ENCODE measurements at regions not wholly inside any gene's neighbourhood (a gene's known extent, or its start where the extent isn't known, plus 50 kb on each side); places are given as distances from the start of the nearest gene placed in this dataset.
"Not testable (repeated sequence)": the region's sequence is repeated elsewhere in the genome, so short reads cannot be mapped to it uniquely, and the experiment has no call there.

GRCh38 chr3:56926243-56926946, 124.6 kb upstream of the ARHGEF3 start:
- 60 to 70% (median 67%) methylated on average over 3 of the region's 3 CpGs for WGBS, 3 donors
- H3K9me3 ChIP-seq, result no peaks in the 10 kb centered on the region
- no peak overlapping the region for H3K27ac ChIP-seq
- H3K4me1 ChIP-seq (ENCODE audit: insufficient read depth), result peaks cover 8% of the 10 kb centered on the region
- intact Hi-C loops (cut with DNase I), result loop anchor here in 1 of 4 donors (10.0 kb wide), 1 partner anchor 58 kb away; no protein-coding TSS in a partner anchor
- no peak for TF ChIP-seq POLR2A (IDR thresholded peaks at IDR 0.05)
- TF ChIP-seq EP300 (IDR thresholded peaks at IDR 0.05), result no peak
- no peak for TF ChIP-seq CTCF (IDR thresholded peaks at IDR 0.05)
- no peak overlapping the region for H3K4me3 ChIP-seq
- DNase-seq, result no peak
- H3K36me3 ChIP-seq, result no peaks in the 10 kb centered on the region
- no peaks in the 10 kb centered on the region for H3K27me3 ChIP-seq

- not testable (repeated sequence) for H3K9me3 ChIP-seq; H3K36me3 ChIP-seq; H3K27me3 ChIP-seq; H3K4me3 ChIP-seq; H3K4me1 ChIP-seq (ENCODE audit: insufficient read depth); DNase-seq
- intact Hi-C loops (cut with DNase I), result loop anchor here in 1 of 4 donors (10.0 kb wide), 1 partner anchor 60 kb away; no protein-coding TSS in a partner anchor
- H3K27ac ChIP-seq, result peak overlapping the region in 1 of 2 donors; percentile 1
- 85 to 95% (median 89%) methylated on average over 1 of the region's 1 CpG for WGBS, 3 donors
Observed at GRCh38 chr3:56924700-56925099, 123.0 kb upstream of the ARHGEF3 start.

DNA sequence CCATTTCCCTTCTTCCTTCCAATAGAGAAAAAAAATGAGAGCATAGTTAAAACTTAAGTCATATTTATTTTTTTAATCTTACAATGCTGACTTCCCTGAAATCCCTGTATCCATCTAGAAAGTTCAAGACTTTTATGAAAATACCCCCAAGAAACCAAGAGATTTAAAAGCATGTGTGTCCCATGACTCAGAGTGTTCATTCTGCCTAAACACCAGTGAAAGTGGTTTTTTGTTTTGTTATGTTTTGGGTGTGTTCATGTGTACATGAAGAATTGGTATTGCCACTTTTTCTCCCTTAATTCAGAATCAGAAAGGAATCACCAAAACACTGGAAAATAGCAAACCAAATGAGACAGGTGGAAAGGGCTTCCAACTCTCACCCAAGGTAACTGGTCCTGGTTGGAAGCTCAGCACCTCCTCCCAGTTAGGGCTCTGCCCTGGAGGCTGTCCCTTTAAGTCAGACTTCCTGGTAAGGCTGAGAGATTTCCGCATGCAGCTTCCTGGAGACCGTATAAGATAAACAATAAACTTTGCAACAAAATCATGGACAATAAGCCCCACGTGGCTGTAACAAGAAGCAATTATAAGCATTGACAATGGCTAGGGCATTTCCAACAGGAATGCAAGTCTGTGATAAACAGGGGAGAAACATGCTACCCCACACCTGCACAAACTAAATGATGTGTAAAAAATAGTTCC, 121.9 kb upstream of the ARHGEF3 start:
- Histone ChIP-seq H3K4me1 (ENCODE audit: insufficient read depth) (peaks cover 6% of the 10 kb centered on the region), H3K4me3 (no peak overlapping the region), H3K27ac (peak overlapping the region in 1 of 2 donors; percentile 43), H3K9me3 (no peaks in the 10 kb centered on the region), H3K27me3 (no peaks in the 10 kb centered on the region), H3K36me3 (no peaks in the 10 kb centered on the region)
- DNase-seq, result peak in 1 of 5 donors; percentile 40
- no peak for TF ChIP-seq EP300 (IDR thresholded peaks at IDR 0.05)
- peak; percentile 11 for TF ChIP-seq POLR2A (IDR thresholded peaks at IDR 0.05)
- TF ChIP-seq CTCF (IDR thresholded peaks at IDR 0.05), result no peak
- 2 to 11% (median 5%) methylated on average over 3 of the region's 3 CpGs for WGBS, 3 donors
- intact Hi-C loops (cut with DNase I), result loop anchor here in 1 of 4 donors (10.0 kb wide), 1 partner anchor 61 kb away; no protein-coding TSS in a partner anchor

GRCh38 chr3:56921573-56922453, 120.1 kb upstream of the ARHGEF3 start:
- H3K4me1 ChIP-seq (ENCODE audit: insufficient read depth), result peaks cover 3% of the 10 kb centered on the region
- no peaks in the 10 kb centered on the region for H3K9me3 ChIP-seq
- H3K27me3 ChIP-seq, result no peaks in the 10 kb centered on the region
- intact Hi-C loops (cut with DNase I), result loop anchor here in 1 of 4 donors (10.0 kb wide), 1 partner anchor 63 kb away; no protein-coding TSS in a partner anchor
- peak overlapping the region in 1 of 2 donors; percentile 43 for H3K27ac ChIP-seq
- TF ChIP-seq POLR2A (IDR thresholded peaks at IDR 0.05) (no peak), EP300 (IDR thresholded peaks at IDR 0.05) (no peak)
- 8 to 11% (median 9%) methylated on average over 7 of the region's 7 CpGs for WGBS, 3 donors
- H3K36me3 ChIP-seq, result no peaks in the 10 kb centered on the region
- H3K4me3 ChIP-seq, result peak overlapping the region; percentile 24
- peak in 3 of 5 donors; percentile 41 to 52 (median 47) for DNase-seq

DNA sequence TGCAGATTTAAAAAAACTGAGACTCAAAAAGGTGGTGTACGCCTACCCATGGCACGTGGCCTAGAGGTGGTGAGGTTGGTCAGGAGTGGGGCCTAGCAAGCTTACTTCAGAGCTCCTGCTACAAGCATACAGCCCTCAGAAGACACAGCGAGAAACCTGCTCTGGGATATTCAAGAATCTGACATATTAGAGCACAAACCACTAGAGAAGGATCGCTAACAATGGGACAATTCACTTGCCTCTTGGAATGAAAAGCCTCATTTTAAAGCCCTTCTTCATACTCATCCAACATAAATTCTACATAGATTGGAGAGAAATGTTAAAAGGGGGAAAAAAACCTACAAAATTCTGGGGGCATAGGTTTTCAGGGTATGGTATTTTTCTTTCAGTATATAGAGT, 118.0 kb upstream of the ARHGEF3 start:
- Histone ChIP-seq H3K4me1 (ENCODE audit: insufficient read depth) (peaks cover 2% of the 10 kb centered on the region), H3K9me3 (no peaks in the 10 kb centered on the region), H3K27ac (no peak overlapping the region), H3K4me3 (no peak overlapping the region), H3K36me3 (no peaks in the 10 kb centered on the region), H3K27me3 (no peaks in the 10 kb centered on the region)
- intact Hi-C loops (cut with DNase I), result loop anchor here in 2 of 4 donors (10.0 kb wide), 2 partner anchors 65 kb away; no protein-coding TSS in a partner anchor
- no peak for TF ChIP-seq POLR2A (IDR thresholded peaks at IDR 0.05)
- DNase-seq, result no peak
- 81 to 98% (median 85%) methylated on average over 4 of the region's 4 CpGs for WGBS, 3 donors
